ENCODE measurements at regions not wholly inside any gene's neighbourhood (a gene's known extent, or its start where the extent isn't known, plus 50 kb on each side); places are given as distances from the start of the nearest gene placed in this dataset.
"Not testable (repeated sequence)": the region's sequence is repeated elsewhere in the genome, so short reads cannot be mapped to it uniquely, and the experiment has no call there.

GRCh38 chr4:22616516-22616915, 76.2 kb upstream of the GBA3 start:
- no peaks in the 10 kb centered on the region for H4K20me1 ChIP-seq (ENCODE audit: insufficient read depth, low read length)
- H3K4me2 ChIP-seq (ENCODE audit: low read length) = no peak overlapping the region
- no peaks in the 10 kb centered on the region for H3K4me1 ChIP-seq (ENCODE audit: insufficient read depth, low read length, severe bottlenecking)
- no peak overlapping the region for H2AFZ ChIP-seq (ENCODE audit: low read length)
- H3K9me3 ChIP-seq (ENCODE audit: low read length) = no peaks in the 10 kb centered on the region
- no peaks in the 10 kb centered on the region for H3K9me2 ChIP-seq (ENCODE audit: low read depth, low read length)
- no peaks in the 10 kb centered on the region for H3F3A ChIP-seq (ENCODE audit: insufficient read depth, low read length)
- no peak overlapping the region for H3K9ac ChIP-seq (ENCODE audit: low read length)
- H3K27ac ChIP-seq (ENCODE audit: low read depth, low read length, poor library complexity, severe bottlenecking) = no peak overlapping the region
- no peaks in the 10 kb centered on the region for H3K79me2 ChIP-seq (ENCODE audit: insufficient read depth, low read length)
- H3K27me3 ChIP-seq (ENCODE audit: insufficient read depth, low read length) = no peaks in the 10 kb centered on the region
- no peak for TF ChIP-seq EZH2 (IDR thresholded peaks at IDR 0.05; ENCODE audit: borderline replicate concordance, low read length)
- no peaks in the 10 kb centered on the region for H3K36me3 ChIP-seq (ENCODE audit: insufficient read depth, low read length)
- no peak overlapping the region for H3K4me3 ChIP-seq (ENCODE audit: low read depth, low read length, poor library complexity, severe bottlenecking)

- H3K27me3 ChIP-seq (ENCODE audit: insufficient read depth, low read length); H3K4me3 ChIP-seq (ENCODE audit: low read depth, low read length, poor library complexity, severe bottlenecking); H4K20me1 ChIP-seq (ENCODE audit: insufficient read depth, low read length); H3K4me1 ChIP-seq (ENCODE audit: insufficient read depth, low read length, severe bottlenecking); H3K9me2 ChIP-seq (ENCODE audit: low read depth, low read length); H3K79me2 ChIP-seq (ENCODE audit: insufficient read depth, low read length); H3K36me3 ChIP-seq (ENCODE audit: insufficient read depth, low read length); H3K9me3 ChIP-seq (ENCODE audit: low read length); H3K9ac ChIP-seq (ENCODE audit: low read length); H3F3A ChIP-seq (ENCODE audit: insufficient read depth, low read length); H3K4me2 ChIP-seq (ENCODE audit: low read length); H2AFZ ChIP-seq (ENCODE audit: low read length); H3K27ac ChIP-seq (ENCODE audit: low read depth, low read length, poor library complexity, severe bottlenecking): not testable (repeated sequence)
These were observed 72.6 kb upstream of the GBA3 start for GRCh38 chr4:22620144-22620543.

GRCh38 chr4:22621970-22622369, 70.8 kb upstream of the GBA3 start:
- not testable (repeated sequence) for H3K4me3 ChIP-seq (ENCODE audit: low read depth, low read length, poor library complexity, severe bottlenecking); H3K9ac ChIP-seq (ENCODE audit: low read length); H3K4me2 ChIP-seq (ENCODE audit: low read length); H3K36me3 ChIP-seq (ENCODE audit: insufficient read depth, low read length); H3K9me3 ChIP-seq (ENCODE audit: low read length); H3K4me1 ChIP-seq (ENCODE audit: insufficient read depth, low read length, severe bottlenecking); H3K79me2 ChIP-seq (ENCODE audit: insufficient read depth, low read length); H3K27ac ChIP-seq (ENCODE audit: low read depth, low read length, poor library complexity, severe bottlenecking); H3K9me2 ChIP-seq (ENCODE audit: low read depth, low read length); H3F3A ChIP-seq (ENCODE audit: insufficient read depth, low read length); H3K27me3 ChIP-seq (ENCODE audit: insufficient read depth, low read length); H4K20me1 ChIP-seq (ENCODE audit: insufficient read depth, low read length); H2AFZ ChIP-seq (ENCODE audit: low read length)

- not testable (repeated sequence) for H4K20me1 ChIP-seq (ENCODE audit: insufficient read depth, low read length); H3K9me2 ChIP-seq (ENCODE audit: low read depth, low read length); H3K36me3 ChIP-seq (ENCODE audit: insufficient read depth, low read length); H3F3A ChIP-seq (ENCODE audit: insufficient read depth, low read length); H3K4me1 ChIP-seq (ENCODE audit: insufficient read depth, low read length, severe bottlenecking); H3K79me2 ChIP-seq (ENCODE audit: insufficient read depth, low read length); H2AFZ ChIP-seq (ENCODE audit: low read length); H3K9me3 ChIP-seq (ENCODE audit: low read length); H3K27ac ChIP-seq (ENCODE audit: low read depth, low read length, poor library complexity, severe bottlenecking); H3K9ac ChIP-seq (ENCODE audit: low read length); H3K27me3 ChIP-seq (ENCODE audit: insufficient read depth, low read length); H3K4me2 ChIP-seq (ENCODE audit: low read length); H3K4me3 ChIP-seq (ENCODE audit: low read depth, low read length, poor library complexity, severe bottlenecking)
These were observed 68.7 kb upstream of the GBA3 start for GRCh38 chr4:22624002-22624401.

- H3K4me1 ChIP-seq (ENCODE audit: insufficient read depth, low read length, severe bottlenecking) = no peaks in the 10 kb centered on the region
- H3K9ac ChIP-seq (ENCODE audit: low read length) = no peak overlapping the region
These were observed 67.4 kb upstream of the GBA3 start for GRCh38 chr4:22625311-22625710.

GRCh38 chr4:22627851-22628250, 64.9 kb upstream of the GBA3 start:
- H3K9me3 ChIP-seq (ENCODE audit: low read length); H3K9ac ChIP-seq (ENCODE audit: low read length); H2AFZ ChIP-seq (ENCODE audit: low read length); H3K79me2 ChIP-seq (ENCODE audit: insufficient read depth, low read length); H3K4me3 ChIP-seq (ENCODE audit: low read depth, low read length, poor library complexity, severe bottlenecking); H3K27ac ChIP-seq (ENCODE audit: low read depth, low read length, poor library complexity, severe bottlenecking); H4K20me1 ChIP-seq (ENCODE audit: insufficient read depth, low read length); H3K36me3 ChIP-seq (ENCODE audit: insufficient read depth, low read length); H3K4me1 ChIP-seq (ENCODE audit: insufficient read depth, low read length, severe bottlenecking); H3K4me2 ChIP-seq (ENCODE audit: low read length); H3F3A ChIP-seq (ENCODE audit: insufficient read depth, low read length); H3K9me2 ChIP-seq (ENCODE audit: low read depth, low read length); H3K27me3 ChIP-seq (ENCODE audit: insufficient read depth, low read length): not testable (repeated sequence)

More at GRCh38 chr4:22625311-22625710, 67.4 kb upstream of the GBA3 start:
- Histone ChIP-seq H3K4me3 (ENCODE audit: low read depth, low read length, poor library complexity, severe bottlenecking) (no peak overlapping the region), H3K9me3 (ENCODE audit: low read length) (no peaks in the 10 kb centered on the region), H3K79me2 (ENCODE audit: insufficient read depth, low read length) (no peaks in the 10 kb centered on the region), H3K9me2 (ENCODE audit: low read depth, low read length) (no peaks in the 10 kb centered on the region), H3K27ac (ENCODE audit: low read depth, low read length, poor library complexity, severe bottlenecking) (no peak overlapping the region), H3K36me3 (ENCODE audit: insufficient read depth, low read length) (no peaks in the 10 kb centered on the region), H2AFZ (ENCODE audit: low read length) (no peak overlapping the region), H4K20me1 (ENCODE audit: insufficient read depth, low read length) (no peaks in the 10 kb centered on the region), H3K4me2 (ENCODE audit: low read length) (no peak overlapping the region), H3K27me3 (ENCODE audit: insufficient read depth, low read length) (no peaks in the 10 kb centered on the region), H3F3A (ENCODE audit: insufficient read depth, low read length) (no peaks in the 10 kb centered on the region)
- TF ChIP-seq EZH2 (IDR thresholded peaks at IDR 0.05; ENCODE audit: borderline replicate concordance, low read length) = no peak
- no peak for TF ChIP-seq CTCF (IDR thresholded peaks at IDR 0.05; ENCODE audit: low read length)

GRCh38 chr4:22630161-22630975, 62.4 kb upstream of the GBA3 start:
- H3K36me3 ChIP-seq (ENCODE audit: insufficient read depth, low read length); H3K27ac ChIP-seq (ENCODE audit: low read depth, low read length, poor library complexity, severe bottlenecking); H3K79me2 ChIP-seq (ENCODE audit: insufficient read depth, low read length); H3K9ac ChIP-seq (ENCODE audit: low read length); H3K27me3 ChIP-seq (ENCODE audit: insufficient read depth, low read length); H3K4me1 ChIP-seq (ENCODE audit: insufficient read depth, low read length, severe bottlenecking); H3F3A ChIP-seq (ENCODE audit: insufficient read depth, low read length); H3K9me2 ChIP-seq (ENCODE audit: low read depth, low read length); H3K4me2 ChIP-seq (ENCODE audit: low read length); H4K20me1 ChIP-seq (ENCODE audit: insufficient read depth, low read length); H3K4me3 ChIP-seq (ENCODE audit: low read depth, low read length, poor library complexity, severe bottlenecking); H2AFZ ChIP-seq (ENCODE audit: low read length); H3K9me3 ChIP-seq (ENCODE audit: low read length): not testable (repeated sequence)

Data from OCI-LY1 (cell line).